ENCODE measurements at regions not wholly inside any gene's neighbourhood (a gene's known extent, or its start where the extent isn't known, plus 50 kb on each side); places are given as distances from the start of the nearest gene placed in this dataset.
"Not testable (repeated sequence)": the region's sequence is repeated elsewhere in the genome, so short reads cannot be mapped to it uniquely, and the experiment has no call there.

DNA sequence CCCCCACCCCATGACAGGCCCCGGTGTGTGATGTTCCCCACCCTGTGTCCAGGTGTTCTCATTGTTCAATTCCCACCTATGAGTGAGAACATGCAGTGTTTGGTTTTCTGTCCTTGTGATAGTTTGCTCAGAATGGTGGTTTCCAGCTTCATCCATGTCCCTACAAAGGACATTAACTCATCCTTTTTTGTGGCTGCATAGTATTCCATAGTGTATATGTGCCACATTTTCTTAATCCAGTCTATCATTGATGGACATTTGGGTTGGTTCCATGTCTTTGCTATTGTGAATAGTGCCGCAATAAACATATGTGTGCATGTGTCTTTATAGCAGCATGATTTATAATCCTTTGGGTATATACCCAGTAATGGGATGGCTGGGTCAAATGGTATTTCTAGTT lies 59.7 kb upstream of the ANKRD55 start:
- not testable (repeated sequence) for TF ChIP-seq CTCF (conservative IDR thresholded peaks at IDR 0.05); EZH2 (IDR thresholded peaks at IDR 0.05; ENCODE audit: low read depth)

Measured in PC-9 (cell line).